Esophagus muscularis mucosa (tissue), 2 donors: ENCODE measurements at regions not wholly inside any gene's neighbourhood (a gene's known extent, or its start where the extent isn't known, plus 50 kb on each side); places are given as distances from the start of the nearest gene placed in this dataset.

Experiments
- POLR2A ChIP-seq: fragments of 450-650 bp; IDR thresholded peaks from one replicate; pipeline ENCODE4 v1.6.1; 2017; ENCODE audit warnings: antibody characterized with exemption, moderate library complexity, mild to moderate bottlenecking, low read depth
- POLR2AphosphoS5 ChIP-seq, 2 donors: sonication (generic); formaldehyde crosslinking; IDR thresholded peaks; one replicate each; pipeline ENCODE4 v1.6.1; 2017; ENCODE audit warnings: antibody characterized with exemption in 2 of 2

- no peak for TF ChIP-seq POLR2A
- no peak for TF ChIP-seq POLR2AphosphoS5 (IDR thresholded peaks at IDR 0.05)
Observed at GRCh38 chr7:24510759-24511158, 62.5 kb upstream of the PALS2 start.
